GM23248 (cell line): ENCODE measurements at regions not wholly inside any gene's neighbourhood (a gene's known extent, or its start where the extent isn't known, plus 50 kb on each side); places are given as distances from the start of the nearest gene placed in this dataset.

Experiments
- DNase-seq: peaks from one replicate; pipeline ENCODE4 v3.0.0-alpha.2; 2015
- H2AFZ ChIP-seq: fragments of 200-600 bp; sonication (generic); 2 replicates; pipeline ENCODE4 v1.6.1; 2016; ENCODE audit warnings: antibody characterized with exemption
- H3F3A ChIP-seq: fragments of 200-600 bp; sonication (generic); 2 replicates; pipeline ENCODE4 v1.6.1; 2016; ENCODE audit warnings: mild to moderate bottlenecking, antibody characterized with exemption, mixed run types; ENCODE audit not compliant: insufficient read depth
- H3K27ac ChIP-seq: fragments of 200-600 bp; sonication (generic); 2 replicates; pipeline ENCODE4 v1.5.1; 2016; ENCODE audit warnings: mild to moderate bottlenecking
- H3K27me3 ChIP-seq: fragments of 200-600 bp; sonication (generic); replicated peaks from 2 replicates; pipeline ENCODE4 v1.6.1; 2016; ENCODE audit warnings: mild to moderate bottlenecking; ENCODE audit not compliant: insufficient read depth
- H3K36me3 ChIP-seq: fragments of 200-600 bp; sonication (generic); 2 replicates; pipeline ENCODE4 v1.6.1; 2016; ENCODE audit warnings: low read depth, mild to moderate bottlenecking
- H3K4me1 ChIP-seq: fragments of 200-600 bp; sonication (generic); 2 replicates; pipeline ENCODE4 v1.6.1; 2016; ENCODE audit warnings: mild to moderate bottlenecking; ENCODE audit not compliant: insufficient read depth
- H3K4me2 ChIP-seq: fragments of 200-600 bp; sonication (generic); one replicate; pipeline ENCODE4 v1.6.1; 2016; ENCODE audit warnings: mild to moderate bottlenecking; ENCODE audit not compliant: unreplicated experiment
- H3K4me3 ChIP-seq: fragments of 200-600 bp; sonication (generic); 2 replicates; pipeline ENCODE4 v1.5.1; 2016; ENCODE audit warnings: mild to moderate bottlenecking
- H3K79me2 ChIP-seq: fragments of 200-600 bp; sonication (generic); 2 replicates; pipeline ENCODE4 v1.6.1; 2016; ENCODE audit warnings: mild to moderate bottlenecking; ENCODE audit not compliant: insufficient read depth
- H3K9ac ChIP-seq: fragments of 200-600 bp; sonication (generic); 2 replicates; pipeline ENCODE4 v1.6.1; 2016; ENCODE audit warnings: mild to moderate bottlenecking
- H3K9me2 ChIP-seq: fragments of 200-600 bp; sonication (generic); 2 replicates; pipeline ENCODE4 v1.6.1; 2016; ENCODE audit warnings: mixed run types, mild to moderate bottlenecking, moderate library complexity; ENCODE audit not compliant: insufficient read depth
- H3K9me3 ChIP-seq: fragments of 200-600 bp; sonication (generic); one replicate; pipeline ENCODE4 v1.6.1; 2017; ENCODE audit warnings: low read depth
- H4K20me1 ChIP-seq: fragments of 200-600 bp; sonication (generic); 2 replicates; pipeline ENCODE4 v1.6.0; 2016; ENCODE audit not compliant: insufficient read depth
- EZH2 ChIP-seq: fragments of 200-600 bp; sonication (generic); IDR thresholded peaks from 2 replicates; pipeline ENCODE4 v1.6.1; 2018; ENCODE audit warnings: antibody characterized with exemption, mild to moderate bottlenecking; ENCODE audit not compliant: insufficient read depth, poor library complexity, severe bottlenecking
- EZH2phosphoT487 ChIP-seq: fragments of 200-600 bp; sonication (generic); IDR thresholded peaks from 2 replicates; pipeline ENCODE4 v1.6.1; 2018; ENCODE audit warnings: antibody characterized with exemption, moderate library complexity, mild to moderate bottlenecking, low read depth; ENCODE audit not compliant: insufficient read depth
- WGBS, 2 experiments: methylation state at CpG; one replicate each; pipeline ENCODE4 v1.1.6; 2015 to 2017; ENCODE audit warnings: low lambda C conversion rate in 2 of 2, low coverage in 1 of 2; ENCODE audit errors: missing lambda C conversion rate in 2 of 2; 5-methylcytosine and 5-hydroxymethylcytosine counted together
- in situ Hi-C: fragments of 300-500 bp; cut with MboI; formaldehyde crosslinking; loops from 2 replicates; pipeline ENCODE4 v1.15.0; 2020

GRCh38 chr2:208939852-208940251 is 484.0 kb upstream of the MAP2 start:
- Histone ChIP-seq H3K9me3 (no peaks in the 10 kb centered on the region), H3K36me3 (no peaks in the 10 kb centered on the region), H3K9me2 (no peaks in the 10 kb centered on the region), H2AFZ (no peak overlapping the region), H3K4me1 (no peaks in the 10 kb centered on the region), H3K4me2 (no peak overlapping the region), H3K79me2 (no peaks in the 10 kb centered on the region), H3K27me3 (no peaks in the 10 kb centered on the region), H4K20me1 (no peaks in the 10 kb centered on the region), H3F3A (no peaks in the 10 kb centered on the region), H3K27ac (no peak overlapping the region), H3K9ac (no peak overlapping the region), H3K4me3 (no peak overlapping the region)
- 43 to 63% methylated on average over 1 of the region's 1 CpG for WGBS, 2 experiments
- in situ Hi-C loops = no loop called here
- TF ChIP-seq EZH2phosphoT487 (no peak), EZH2 (no peak)
- no peak for DNase-seq

- no peaks in the 10 kb centered on the region for H4K20me1 ChIP-seq
- no peaks in the 10 kb centered on the region for H3K9me2 ChIP-seq
- H3K4me1 ChIP-seq = no peaks in the 10 kb centered on the region
- no peak for TF ChIP-seq EZH2phosphoT487
- no peak for TF ChIP-seq EZH2
- no peaks in the 10 kb centered on the region for H3K79me2 ChIP-seq
- no peak overlapping the region for H3K4me3 ChIP-seq
- in situ Hi-C loops = no loop called here
- no peak overlapping the region for H3K4me2 ChIP-seq
- no peak overlapping the region for H3K27ac ChIP-seq
- 9 to 10% methylated on average over 8 of the region's 8 CpGs for WGBS, 2 experiments
- no peaks in the 10 kb centered on the region for H3F3A ChIP-seq
- no peak for DNase-seq
- no peaks in the 10 kb centered on the region for H3K36me3 ChIP-seq
- H3K27me3 ChIP-seq = no peaks in the 10 kb centered on the region
- H3K9me3 ChIP-seq = no peaks in the 10 kb centered on the region
- H2AFZ ChIP-seq = no peak overlapping the region
- H3K9ac ChIP-seq = no peak overlapping the region
Measured at GRCh38 chr2:208945719-208946256, 478.1 kb upstream of the MAP2 start.

- no peak overlapping the region for H3K27ac ChIP-seq
- no peaks in the 10 kb centered on the region for H3F3A ChIP-seq
- no peaks in the 10 kb centered on the region for H3K9me2 ChIP-seq
- no peaks in the 10 kb centered on the region for H3K36me3 ChIP-seq
- WGBS, 2 experiments = 8 to 15% methylated on average over 1 of the region's 1 CpG
- no peaks in the 10 kb centered on the region for H4K20me1 ChIP-seq
- DNase-seq = no peak
- in situ Hi-C loops = no loop called here
- no peak overlapping the region for H3K9ac ChIP-seq
- no peak for TF ChIP-seq EZH2
- no peak for TF ChIP-seq EZH2phosphoT487
- H3K4me2 ChIP-seq = no peak overlapping the region
- no peak overlapping the region for H2AFZ ChIP-seq
- no peaks in the 10 kb centered on the region for H3K9me3 ChIP-seq
- no peaks in the 10 kb centered on the region for H3K4me1 ChIP-seq
- no peak overlapping the region for H3K4me3 ChIP-seq
- H3K27me3 ChIP-seq = no peaks in the 10 kb centered on the region
- H3K79me2 ChIP-seq = no peaks in the 10 kb centered on the region
Measured at GRCh38 chr2:208948073-208948472, 475.8 kb upstream of the MAP2 start.

GRCh38 chr2:208970070-208970469 is 453.8 kb upstream of the MAP2 start:
- TF ChIP-seq EZH2phosphoT487 (no peak), EZH2 (no peak)
- Histone ChIP-seq H3K27me3 (no peaks in the 10 kb centered on the region), H3K4me3 (no peak overlapping the region), H4K20me1 (no peaks in the 10 kb centered on the region), H3F3A (no peaks in the 10 kb centered on the region), H3K9me2 (no peaks in the 10 kb centered on the region), H3K79me2 (no peaks in the 10 kb centered on the region), H3K36me3 (no peaks in the 10 kb centered on the region), H3K4me1 (no peaks in the 10 kb centered on the region), H3K9ac (no peak overlapping the region), H3K27ac (no peak overlapping the region), H2AFZ (no peak overlapping the region), H3K9me3 (no peaks in the 10 kb centered on the region), H3K4me2 (no peak overlapping the region)
- WGBS, 2 experiments = 25 to 28% methylated on average over 4 of the region's 4 CpGs
- no peak for DNase-seq
- in situ Hi-C loops = no loop called here

GRCh38 chr2:208977582-208977981 is 446.3 kb upstream of the MAP2 start:
- TF ChIP-seq EZH2 (no peak), EZH2phosphoT487 (no peak)
- Histone ChIP-seq H3K4me1 (no peaks in the 10 kb centered on the region), H3K27me3 (no peaks in the 10 kb centered on the region), H3K9ac (no peak overlapping the region), H3K9me3 (no peaks in the 10 kb centered on the region), H3K4me2 (no peak overlapping the region), H4K20me1 (no peaks in the 10 kb centered on the region), H3K27ac (no peak overlapping the region), H3K4me3 (no peak overlapping the region), H2AFZ (no peak overlapping the region), H3K79me2 (no peaks in the 10 kb centered on the region), H3K36me3 (no peaks in the 10 kb centered on the region), H3F3A (no peaks in the 10 kb centered on the region), H3K9me2 (no peaks in the 10 kb centered on the region)
- in situ Hi-C loops = no loop called here
- WGBS, 2 experiments = 15 to 22% methylated on average over 2 of the region's 2 CpGs
- DNase-seq = no peak
